HG03097 (cell line): ENCODE measurements at regions not wholly inside any gene's neighbourhood (a gene's known extent, or its start where the extent isn't known, plus 50 kb on each side); places are given as distances from the start of the nearest gene placed in this dataset.

Experiments used
- ATAC-seq: cut with Tn5 transposase; IDR thresholded peaks from one replicate; pipeline ENCODE4 v1.9.1; 2021; ENCODE audit not compliant: unreplicated experiment, low FRiP score

GRCh38 chr4:13836946-13837912, 209.7 kb upstream of the BOD1L1 start:
- no peak for ATAC-seq

- ATAC-seq, result no peak
Observed at GRCh38 chr4:13840502-13841190, 213.1 kb upstream of the BOD1L1 start.

GRCh38 chr4:13844740-13845139, 217.2 kb upstream of the BOD1L1 start:
- no peak for ATAC-seq

DNA sequence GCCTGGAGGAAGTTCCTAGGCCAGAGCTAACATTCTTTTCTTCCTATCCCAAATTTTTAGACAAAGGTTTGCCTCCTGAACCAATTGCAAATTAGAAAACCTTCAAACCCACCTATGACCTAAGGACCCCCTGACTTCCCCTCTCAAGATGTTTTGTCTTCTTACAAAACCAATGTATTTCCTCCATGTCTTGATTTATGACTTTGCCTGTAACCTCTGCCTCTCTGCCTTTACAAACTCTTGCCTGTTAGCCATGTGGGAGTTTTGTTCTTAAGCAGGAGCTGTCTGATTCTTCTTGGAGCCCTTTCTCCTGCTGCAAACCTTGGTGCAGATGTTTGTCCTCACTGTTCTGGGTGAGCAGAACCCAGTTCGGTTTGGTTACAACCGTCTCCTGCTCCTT, 222.3 kb upstream of the BOD1L1 start:
- no peak for ATAC-seq

- ATAC-seq, result no peak
Observed at GRCh38 chr4:13851085-13851940, 223.8 kb upstream of the BOD1L1 start.

DNA sequence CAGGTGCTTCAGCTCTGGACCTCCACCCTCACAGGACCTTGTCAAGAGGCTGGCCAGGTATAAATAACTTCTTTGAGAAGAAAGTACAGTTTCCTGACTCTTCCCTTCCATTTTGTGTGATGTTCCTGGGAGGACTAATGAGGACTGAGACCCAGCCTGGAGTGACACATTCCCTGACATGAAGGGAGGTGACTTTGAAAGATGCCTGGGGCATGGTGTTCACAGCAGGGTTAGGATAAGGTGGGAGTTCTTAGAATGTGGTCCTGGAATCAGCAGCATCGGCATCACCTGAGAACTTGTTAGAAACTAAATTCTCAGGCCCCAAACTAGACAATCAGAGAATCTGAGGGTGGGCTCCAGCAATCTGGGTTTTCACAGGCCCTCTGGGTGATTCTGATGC, 224.9 kb upstream of the BOD1L1 start:
- no peak for ATAC-seq

DNA sequence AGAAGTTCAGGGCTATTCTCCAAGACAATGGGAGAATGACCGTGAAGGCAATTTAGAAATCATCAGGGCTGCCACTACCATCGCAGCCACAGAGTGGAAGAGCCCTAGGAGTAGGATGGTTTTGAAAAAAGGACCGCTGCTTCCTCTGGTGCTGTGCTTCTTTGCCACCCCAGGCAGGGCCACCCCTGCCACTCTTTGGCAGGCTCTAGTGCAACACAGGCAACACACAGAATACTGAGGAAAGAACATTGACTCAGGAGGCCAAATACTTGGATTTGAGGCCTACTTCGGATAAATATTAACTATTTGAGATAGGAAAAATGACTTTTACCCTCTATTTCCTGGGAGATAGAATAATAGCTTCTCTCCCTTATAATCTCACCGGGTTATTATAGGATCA, 228.9 kb upstream of the BOD1L1 start:
- ATAC-seq, result no peak

DNA sequence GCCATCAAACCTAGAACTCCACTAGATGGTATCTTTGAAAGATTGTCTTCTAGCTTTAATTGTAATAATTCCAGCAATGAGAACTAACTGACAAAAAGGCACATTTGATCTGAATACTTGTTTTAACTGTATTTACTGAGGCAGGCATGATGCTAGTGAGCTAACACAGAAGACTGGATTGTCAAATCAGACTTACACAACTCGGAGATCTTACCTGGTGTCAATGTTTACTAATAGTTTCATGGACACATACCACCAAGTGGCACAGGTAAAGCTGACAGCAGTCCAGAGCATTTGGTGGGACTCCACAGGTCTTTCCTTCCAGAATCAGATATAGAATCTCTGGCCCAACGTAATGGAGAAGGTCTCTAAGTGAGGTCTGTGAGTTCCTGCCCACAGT, 229.9 kb upstream of the BOD1L1 start:
- no peak for ATAC-seq

DNA sequence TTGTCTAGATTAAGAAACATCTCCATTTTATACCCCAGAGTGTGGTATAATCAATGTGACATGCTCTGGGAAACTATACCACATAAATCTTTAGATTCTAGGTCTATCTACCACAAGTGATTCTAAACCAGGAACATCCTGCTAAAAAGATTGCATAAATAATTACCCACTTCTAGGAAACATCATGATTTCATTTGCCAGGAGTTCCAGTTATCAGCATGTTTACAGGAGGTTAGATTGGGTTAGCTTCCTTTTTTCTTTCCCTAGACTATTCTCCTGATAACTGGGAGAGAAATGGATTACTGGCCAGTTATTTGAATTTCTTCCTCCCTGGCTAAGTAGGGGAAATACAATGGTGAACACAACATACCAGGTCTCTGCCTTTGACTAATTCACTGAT, 230.3 kb upstream of the BOD1L1 start:
- no peak for ATAC-seq

- no peak for ATAC-seq
Observed at GRCh38 chr4:13859423-13859822, 231.9 kb upstream of the BOD1L1 start.

- ATAC-seq, result no peak
Observed at GRCh38 chr4:13860126-13860525, 232.6 kb upstream of the BOD1L1 start.

GRCh38 chr4:13865871-13866669, 238.5 kb upstream of the BOD1L1 start:
- ATAC-seq, result no peak

DNA sequence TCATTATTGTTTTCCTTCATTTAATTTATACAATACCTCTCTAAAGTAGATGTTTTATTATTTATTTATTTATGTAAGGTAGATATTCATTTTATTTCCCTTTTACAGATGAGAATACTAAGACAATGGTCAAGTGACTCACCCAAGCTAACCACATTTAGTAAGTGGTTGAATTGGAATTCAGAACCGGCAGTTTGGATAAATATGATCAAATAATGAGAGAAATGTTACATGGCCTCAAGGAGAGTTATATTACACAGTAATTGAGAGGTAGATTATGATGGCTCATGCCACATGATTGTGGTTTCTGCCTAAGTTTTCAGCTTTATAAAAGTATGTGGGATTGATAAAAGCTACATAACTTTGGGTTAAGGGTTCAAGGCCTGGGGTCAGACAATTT, 239.4 kb upstream of the BOD1L1 start:
- no peak for ATAC-seq

- ATAC-seq, result no peak
Observed at GRCh38 chr4:13872155-13872554, 244.6 kb upstream of the BOD1L1 start.

DNA sequence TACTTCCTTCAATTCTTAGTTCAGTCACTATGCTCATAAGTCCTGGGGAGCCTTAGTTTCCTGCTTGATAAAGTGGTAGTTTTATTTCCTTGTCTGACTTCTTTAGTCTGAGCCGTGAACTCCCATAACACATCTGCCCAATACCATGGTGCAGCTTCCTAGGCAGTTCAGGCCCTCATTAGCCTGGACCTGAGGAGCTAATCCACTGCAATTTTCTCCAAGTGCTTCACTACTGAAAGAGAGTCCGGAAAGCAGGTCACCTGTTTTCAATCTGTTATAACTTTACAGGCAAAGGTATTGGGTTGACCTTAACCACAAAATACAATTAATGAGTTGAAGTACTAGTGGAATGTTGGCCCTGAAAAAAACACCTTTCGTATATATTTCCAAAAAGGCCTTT, 245.4 kb upstream of the BOD1L1 start:
- ATAC-seq, result no peak

DNA sequence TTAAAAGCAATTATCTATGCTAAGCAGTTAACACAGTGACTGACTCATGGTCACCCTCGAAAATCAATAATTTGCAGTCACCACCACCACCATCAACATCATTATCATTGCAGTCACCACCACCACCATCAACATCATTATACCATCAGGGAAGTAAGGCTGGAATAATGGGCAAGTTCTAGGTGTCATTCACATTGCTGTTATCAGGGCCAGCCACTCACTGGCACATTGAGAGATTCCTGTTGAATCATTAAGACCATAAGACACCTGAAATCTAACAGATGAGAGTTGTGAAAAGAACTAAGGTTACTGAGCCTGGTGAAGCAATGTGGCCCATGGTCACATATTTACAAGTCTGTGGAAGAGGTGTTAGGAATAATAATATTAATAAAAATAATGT, 247.7 kb upstream of the BOD1L1 start:
- no peak for ATAC-seq

- ATAC-seq, result no peak
Observed at GRCh38 chr4:13876131-13876530, 248.6 kb upstream of the BOD1L1 start.

DNA sequence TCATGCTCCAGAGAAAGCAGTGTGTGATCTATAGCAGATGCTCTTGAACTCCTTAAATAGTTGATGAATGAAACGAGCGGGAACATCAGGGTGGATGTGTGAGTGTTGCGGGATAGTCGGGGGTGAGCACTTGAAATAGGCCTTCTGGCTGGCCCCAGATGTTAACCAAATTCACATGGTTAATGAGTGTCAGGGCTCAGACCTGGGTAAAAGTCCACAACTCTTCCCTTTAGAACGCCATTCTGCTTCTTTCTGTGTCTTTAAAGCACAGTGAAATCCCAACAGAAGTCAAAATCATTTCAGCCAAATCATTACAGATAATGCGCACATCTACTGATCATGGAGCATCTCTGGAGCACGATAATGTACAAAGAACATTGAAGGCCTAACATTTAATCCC, 249.4 kb upstream of the BOD1L1 start:
- ATAC-seq, result no peak

DNA sequence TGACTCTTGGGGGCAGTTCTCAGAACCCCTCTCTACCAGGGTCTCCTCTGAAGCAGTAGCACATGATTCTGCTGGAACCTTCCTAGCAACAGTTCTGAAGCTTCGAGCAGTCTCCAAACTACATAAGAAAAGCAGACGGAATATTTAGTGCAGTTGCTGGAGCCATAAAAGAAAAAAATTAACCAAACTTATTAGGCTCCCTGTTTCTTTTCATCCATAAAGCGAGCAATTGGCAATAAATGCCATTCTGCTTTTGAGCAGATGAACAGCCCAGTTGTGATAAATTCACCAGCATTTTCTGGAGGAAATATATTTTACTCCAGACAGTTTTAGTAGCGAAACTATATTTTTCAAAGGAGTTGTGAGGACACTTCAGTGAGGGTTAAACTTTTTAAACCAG, 250.1 kb upstream of the BOD1L1 start:
- ATAC-seq, result no peak

DNA sequence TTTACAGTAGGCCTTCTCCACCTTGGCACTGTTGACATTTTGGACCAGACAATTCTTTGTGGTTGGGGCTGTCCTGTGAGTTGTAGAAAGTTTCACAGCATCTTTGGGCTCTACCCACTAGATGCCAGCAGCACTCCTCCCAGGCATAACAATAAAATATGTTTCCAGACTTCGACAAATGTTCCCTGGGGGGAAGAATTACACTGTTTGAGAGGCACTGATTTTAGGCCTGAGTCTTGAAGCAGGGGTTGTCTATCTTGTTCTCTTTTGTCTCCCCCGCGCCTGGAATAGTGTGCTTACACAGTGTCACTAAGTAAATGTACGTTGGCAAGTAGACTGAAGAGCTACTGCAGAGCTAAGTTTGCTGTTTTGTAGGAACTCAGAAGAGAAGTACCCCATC, 254.4 kb upstream of the BOD1L1 start:
- no peak for ATAC-seq
